Natural killer cell (primary cell): ENCODE measurements at regions not wholly inside any gene's neighbourhood (a gene's known extent, or its start where the extent isn't known, plus 50 kb on each side); places are given as distances from the start of the nearest gene placed in this dataset.

Experiments
- ATAC-seq, 3 donors: fragments of 150-1000 bp in 2 of 3; fragments of 200-7000 bp in 1 of 3; cut with Tn5 transposase; 1 replicate in 1 of 3; 2 replicates in 2 of 3; pipeline ENCODE4 v1.10.0; 2021; ENCODE audit warnings: mild to moderate bottlenecking in 2 of 3, moderate library complexity in 2 of 3
- DNase-seq, 2 donors: peaks; one replicate each; pipeline versions ENCODE4 v3.0.0 to v3.0.0-alpha.2; 2013 to 2021; ENCODE audit warnings: mixed read lengths in 1 of 2
- H3K27ac ChIP-seq: one replicate; pipeline ENCODE4 v1.5.1; 2013; ENCODE audit warnings: mild to moderate bottlenecking, low read length
- H3K27me3 ChIP-seq: one replicate; pipeline ENCODE4 v1.6.1; 2013; ENCODE audit warnings: low read length; ENCODE audit not compliant: control insufficient read depth, insufficient read depth
- H3K36me3 ChIP-seq: one replicate; pipeline ENCODE4 v1.6.1; 2013; ENCODE audit warnings: low read length; ENCODE audit not compliant: control insufficient read depth, insufficient read depth
- H3K4me1 ChIP-seq: one replicate; pipeline ENCODE4 v1.6.1; 2013; ENCODE audit warnings: low read length; ENCODE audit not compliant: control insufficient read depth, insufficient read depth
- H3K4me3 ChIP-seq: one replicate; pipeline ENCODE4 v1.5.1; 2013; ENCODE audit warnings: low read length
- H3K9me3 ChIP-seq: one replicate; pipeline ENCODE4 v1.6.1; 2013; ENCODE audit warnings: low read length; ENCODE audit not compliant: control insufficient read depth, insufficient read depth
- H3K27ac Mint-ChIP-seq, 2 donors: one replicate each; pipeline ENCODE4 v1.8.0; 2022; ENCODE audit warnings: mild to moderate bottlenecking in 2 of 2, mixed read lengths in 2 of 2, moderate library complexity in 1 of 2
- H3K27me3 Mint-ChIP-seq, 2 donors: one replicate each; pipeline ENCODE4 v1.8.0; 2022; ENCODE audit warnings: low read depth in 2 of 2, mixed read lengths in 2 of 2
- H3K36me3 Mint-ChIP-seq: one replicate; pipeline ENCODE4 v1.8.0; 2022; ENCODE audit warnings: mixed read lengths
- H3K4me1 Mint-ChIP-seq, 2 donors: one replicate each; pipeline ENCODE4 v1.8.0; 2022; ENCODE audit warnings: mixed read lengths in 2 of 2
- H3K4me3 Mint-ChIP-seq: one replicate; pipeline ENCODE4 v1.8.0; 2022; ENCODE audit warnings: mild to moderate bottlenecking, moderate library complexity, mixed read lengths
- H3K9me3 Mint-ChIP-seq, 2 donors: one replicate each; pipeline ENCODE4 v1.8.0; 2022; ENCODE audit warnings: mixed read lengths in 2 of 2
- CTCF ChIP-seq: fragments of 200-600 bp; IDR thresholded peaks from one replicate; pipeline ENCODE4 v1.8.0; 2022; ENCODE audit warnings: antibody characterized with exemption
- WGBS: methylation state at CpG from one replicate; pipeline ENCODE4 v1.1.7; 2013; ENCODE audit warnings: missing lambda C conversion rate; ENCODE audit not compliant: insufficient coverage; 5-methylcytosine and 5-hydroxymethylcytosine counted together
- intact Hi-C: fragments of 100-400 bp; cut with micrococcal nuclease; formaldehyde crosslinking; loops from one replicate; pipeline ENCODE4 v1.14.2; 2022

GRCh38 chr2:117269574-117269973, 544.9 kb upstream of the DDX18 start:
- Histone ChIP-seq H3K4me1 (no peaks in the 10 kb centered on the region), H3K27me3 (no peaks in the 10 kb centered on the region), H3K9me3 (peaks cover 2% of the 10 kb centered on the region), H3K4me3 (no peak overlapping the region), H3K36me3 (no peaks in the 10 kb centered on the region), H3K27ac (no peak overlapping the region)
- Mint-ChIP-seq H3K27ac (no peak overlapping the region), H3K36me3 (no peaks in the 10 kb centered on the region), H3K4me1 (no peaks in the 10 kb centered on the region), H3K4me3 (no peak overlapping the region), H3K27me3 (no peaks in the 10 kb centered on the region), H3K9me3 (peaks cover 9 to 17% of the 10 kb centered on the region in 2 donors)
- intact Hi-C loops = no loop called here
- no peak for TF ChIP-seq CTCF
- DNase-seq = no peak
- 13% methylated on average over 1 of the region's 1 CpG for WGBS
- ATAC-seq = no peak

- Histone ChIP-seq H3K9me3 (no peaks in the 10 kb centered on the region), H3K4me1 (no peaks in the 10 kb centered on the region), H3K27me3 (no peaks in the 10 kb centered on the region), H3K36me3 (no peaks in the 10 kb centered on the region), H3K4me3 (no peak overlapping the region), H3K27ac (no peak overlapping the region)
- Mint-ChIP-seq H3K27me3 (no peaks in the 10 kb centered on the region), H3K9me3 (peaks cover 8 to 16% of the 10 kb centered on the region in 2 donors), H3K36me3 (peaks cover 8% of the 10 kb centered on the region), H3K27ac (no peak overlapping the region), H3K4me1 (no peaks in the 10 kb centered on the region), H3K4me3 (no peak overlapping the region)
- DNase-seq (no peak), ATAC-seq (no peak)
- TF ChIP-seq CTCF = no peak
- intact Hi-C loops = no loop called here
- 55% methylated on average over 1 of the region's 1 CpG for WGBS
Observed at GRCh38 chr2:117271631-117272030, 542.9 kb upstream of the DDX18 start.

GRCh38 chr2:117273009-117273671, 541.4 kb upstream of the DDX18 start:
- Histone ChIP-seq H3K27ac (no peak overlapping the region), H3K9me3 (no peaks in the 10 kb centered on the region), H3K4me1 (no peaks in the 10 kb centered on the region), H3K27me3 (no peaks in the 10 kb centered on the region), H3K4me3 (no peak overlapping the region), H3K36me3 (no peaks in the 10 kb centered on the region)
- no peak overlapping the region for H3K4me3 Mint-ChIP-seq
- DNase-seq (no peak), ATAC-seq (no peak)
- no peak overlapping the region for H3K27ac Mint-ChIP-seq
- no peaks in the 10 kb centered on the region for H3K4me1 Mint-ChIP-seq
- H3K27me3 Mint-ChIP-seq = no peaks in the 10 kb centered on the region
- TF ChIP-seq CTCF = no peak
- H3K36me3 Mint-ChIP-seq = peaks cover 8% of the 10 kb centered on the region
- peaks cover 6 to 15% of the 10 kb centered on the region in 2 donors for H3K9me3 Mint-ChIP-seq
- 80% methylated on average over 5 of the region's 6 CpGs for WGBS
- intact Hi-C loops = no loop called here

- Histone ChIP-seq H3K27me3 (no peaks in the 10 kb centered on the region), H3K9me3 (no peaks in the 10 kb centered on the region), H3K4me1 (no peaks in the 10 kb centered on the region), H3K4me3 (no peak overlapping the region), H3K27ac (no peak overlapping the region), H3K36me3 (no peaks in the 10 kb centered on the region)
- ATAC-seq (no peak), DNase-seq (no peak)
- Mint-ChIP-seq H3K27ac (no peak overlapping the region), H3K27me3 (no peaks in the 10 kb centered on the region), H3K4me3 (no peak overlapping the region), H3K36me3 (no peaks in the 10 kb centered on the region), H3K4me1 (no peaks in the 10 kb centered on the region), H3K9me3 (peaks cover 16 to 22% of the 10 kb centered on the region in 2 donors)
- WGBS = 91% methylated on average over 1 of the region's 1 CpG
- TF ChIP-seq CTCF = no peak
- intact Hi-C loops = no loop called here
Observed at GRCh38 chr2:117293012-117293411, 521.5 kb upstream of the DDX18 start.
